RWPE2 (cell line): ENCODE measurements at regions not wholly inside any gene's neighbourhood (a gene's known extent, or its start where the extent isn't known, plus 50 kb on each side); places are given as distances from the start of the nearest gene placed in this dataset.

Experiments
- ATAC-seq: fragments of 200-7000 bp; cut with Tn5 transposase; 3 replicates; pipeline ENCODE4 v1.9.1; 2021; ENCODE audit warnings: low read depth
- DNase-seq: peaks from one replicate; pipeline ENCODE4 v3.0.0-alpha.2; 2020; ENCODE audit warnings: low spot score
- H3K27ac ChIP-seq: fragments of 450-650 bp; 2 replicates; pipeline ENCODE4 v1.5.1; 2017; ENCODE audit warnings: mild to moderate bottlenecking; ENCODE audit not compliant: poor library complexity, severe bottlenecking
- H3K27me3 ChIP-seq: fragments of 250-450 bp; sonication (Bioruptor Pico); 2 replicates; pipeline ENCODE4 v1.5.1; 2021; ENCODE audit warnings: mild to moderate bottlenecking, moderate library complexity; ENCODE audit not compliant: insufficient read depth, poor library complexity, severe bottlenecking
- H3K36me3 ChIP-seq: fragments of 250-450 bp; sonication (Bioruptor Pico); 2 replicates; pipeline ENCODE4 v1.5.1; 2020; ENCODE audit warnings: low read depth, mild to moderate bottlenecking, moderate library complexity
- H3K4me1 ChIP-seq: fragments of 250-450 bp; sonication (Bioruptor Pico); 2 replicates; pipeline ENCODE4 v1.5.1; 2021; ENCODE audit warnings: mild to moderate bottlenecking, moderate library complexity; ENCODE audit not compliant: insufficient read depth, poor library complexity, severe bottlenecking
- H3K4me3 ChIP-seq: fragments of 250-450 bp; sonication (Bioruptor Pico); 2 replicates; pipeline ENCODE4 v1.5.1; 2021; ENCODE audit warnings: mild to moderate bottlenecking, moderate library complexity; ENCODE audit not compliant: severe bottlenecking
- H3K9me3 ChIP-seq: fragments of 250-450 bp; sonication (Bioruptor Pico); 2 replicates; pipeline ENCODE4 v1.5.1; 2021; ENCODE audit warnings: mild to moderate bottlenecking, moderate library complexity; ENCODE audit not compliant: severe bottlenecking
- CTCF ChIP-seq: fragments of 450-650 bp; IDR thresholded peaks from one replicate; pipeline ENCODE4 v1.5.1; 2017; ENCODE audit warnings: mild to moderate bottlenecking, moderate library complexity; ENCODE audit not compliant: poor library complexity, severe bottlenecking

GRCh38 chr20:60454491-60454890, 496.3 kb downstream of the CDH26 start:
- TF ChIP-seq CTCF = no peak
- H3K27ac ChIP-seq = no peak overlapping the region
- DNase-seq (no peak), ATAC-seq (no peak)
- H3K4me1 ChIP-seq = no peaks in the 10 kb centered on the region
- H3K4me3 ChIP-seq = no peak overlapping the region
- peaks cover 96% of the 10 kb centered on the region for H3K27me3 ChIP-seq
- H3K9me3 ChIP-seq = no peaks in the 10 kb centered on the region
- H3K36me3 ChIP-seq = no peaks in the 10 kb centered on the region

- no peak overlapping the region for H3K27ac ChIP-seq
- H3K4me1 ChIP-seq = no peaks in the 10 kb centered on the region
- ATAC-seq (no peak), DNase-seq (no peak)
- peaks cover 96% of the 10 kb centered on the region for H3K27me3 ChIP-seq
- H3K4me3 ChIP-seq = no peak overlapping the region
- TF ChIP-seq CTCF = no peak
- H3K36me3 ChIP-seq = no peaks in the 10 kb centered on the region
- no peaks in the 10 kb centered on the region for H3K9me3 ChIP-seq
Measured at GRCh38 chr20:60455272-60455671, 497.0 kb downstream of the CDH26 start.

- H3K4me1 ChIP-seq = no peaks in the 10 kb centered on the region
- no peak overlapping the region for H3K4me3 ChIP-seq
- no peaks in the 10 kb centered on the region for H3K36me3 ChIP-seq
- no peak for ATAC-seq
- H3K27me3 ChIP-seq = peaks cover 96% of the 10 kb centered on the region
- no peak for TF ChIP-seq CTCF
- DNase-seq = no peak
- no peaks in the 10 kb centered on the region for H3K9me3 ChIP-seq
- H3K27ac ChIP-seq = no peak overlapping the region
Measured at GRCh38 chr20:60459212-60459611, 501.0 kb downstream of the CDH26 start.

- H3K4me1 ChIP-seq = no peaks in the 10 kb centered on the region
- H3K9me3 ChIP-seq = no peaks in the 10 kb centered on the region
- H3K27me3 ChIP-seq = peaks cover 95% of the 10 kb centered on the region
- ATAC-seq (no peak), DNase-seq (no peak)
- no peak overlapping the region for H3K27ac ChIP-seq
- no peak for TF ChIP-seq CTCF
- H3K4me3 ChIP-seq = no peak overlapping the region
- no peaks in the 10 kb centered on the region for H3K36me3 ChIP-seq
Measured at GRCh38 chr20:60461993-60462392, 503.8 kb downstream of the CDH26 start.

GRCh38 chr20:60463798-60464197, 505.6 kb downstream of the CDH26 start:
- no peaks in the 10 kb centered on the region for H3K9me3 ChIP-seq
- H3K36me3 ChIP-seq = no peaks in the 10 kb centered on the region
- H3K4me3 ChIP-seq = no peak overlapping the region
- H3K4me1 ChIP-seq = no peaks in the 10 kb centered on the region
- TF ChIP-seq CTCF = no peak
- H3K27me3 ChIP-seq = peaks cover 93% of the 10 kb centered on the region
- H3K27ac ChIP-seq = no peak overlapping the region
- DNase-seq (no peak), ATAC-seq (peak; percentile 53; the same call in 2 of the 3 replicates)
